Glutamatergic neuron (in vitro differentiated cells): ENCODE measurements at regions not wholly inside any gene's neighbourhood (a gene's known extent, or its start where the extent isn't known, plus 50 kb on each side); places are given as distances from the start of the nearest gene placed in this dataset.

Source experiments
- DNase-seq: peaks from one replicate; pipeline ENCODE4 v3.0.0; 2022
- H3K27ac Mint-ChIP-seq: one replicate; pipeline ENCODE4 v1.8.0; 2020; ENCODE audit warnings: mild to moderate bottlenecking, mixed read lengths, inconsistent platforms; ENCODE audit not compliant: unreplicated experiment
- H3K27me3 Mint-ChIP-seq: one replicate; pipeline ENCODE4 v1.8.0; 2020; ENCODE audit warnings: mild to moderate bottlenecking, moderate library complexity, mixed read lengths, inconsistent platforms; ENCODE audit not compliant: unreplicated experiment
- H3K36me3 Mint-ChIP-seq: one replicate; pipeline ENCODE4 v1.8.0; 2020; ENCODE audit warnings: mild to moderate bottlenecking, mixed read lengths, inconsistent platforms; ENCODE audit not compliant: unreplicated experiment
- H3K4me1 Mint-ChIP-seq: one replicate; pipeline ENCODE4 v1.8.0; 2020; ENCODE audit warnings: mild to moderate bottlenecking, low read depth, mixed read lengths, inconsistent platforms; ENCODE audit not compliant: unreplicated experiment
- H3K4me3 Mint-ChIP-seq: one replicate; pipeline ENCODE4 v1.8.0; 2020; ENCODE audit warnings: mild to moderate bottlenecking, mixed read lengths, inconsistent platforms; ENCODE audit not compliant: unreplicated experiment
- H3K9me3 Mint-ChIP-seq: one replicate; pipeline ENCODE4 v1.8.0; 2020; ENCODE audit warnings: mild to moderate bottlenecking, moderate library complexity, mixed read lengths, inconsistent platforms; ENCODE audit not compliant: unreplicated experiment
- TF ChIP-seq, protein P1 (sequence below): fragments of 200-600 bp; sonication (generic); IDR thresholded peaks from one replicate; pipeline ENCODE4 v1.5.0; 2021; ENCODE audit not compliant: partially characterized antibody, unreplicated experiment

DNA sequence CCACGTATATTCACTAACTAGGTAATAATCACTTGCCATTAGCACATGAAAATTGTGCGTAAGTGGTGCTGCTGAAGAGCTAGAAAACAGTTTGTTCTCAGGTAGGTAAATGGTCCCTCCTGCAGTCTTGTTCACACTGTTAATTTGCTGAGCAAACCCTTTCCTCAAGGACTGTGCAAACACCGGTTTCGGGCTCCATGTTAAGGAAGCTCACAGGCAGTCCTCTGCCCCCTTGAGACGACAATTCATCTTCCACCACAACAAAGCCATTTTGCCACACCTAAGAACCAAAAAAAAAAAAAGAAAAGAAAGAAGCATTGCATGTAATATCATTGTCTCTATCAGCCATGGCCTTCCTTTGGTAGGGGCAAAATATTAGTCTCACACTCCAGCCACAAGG lies 193.9 kb downstream of the BCL11A start:
- DNase-seq = no peak
- Mint-ChIP-seq H3K9me3 (no peaks in the 10 kb centered on the region), H3K4me1 (no peaks in the 10 kb centered on the region), H3K4me3 (no peak overlapping the region), H3K27ac (no peak overlapping the region), H3K36me3 (no peaks in the 10 kb centered on the region), H3K27me3 (no peaks in the 10 kb centered on the region)
- TF ChIP-seq, protein P1, sequence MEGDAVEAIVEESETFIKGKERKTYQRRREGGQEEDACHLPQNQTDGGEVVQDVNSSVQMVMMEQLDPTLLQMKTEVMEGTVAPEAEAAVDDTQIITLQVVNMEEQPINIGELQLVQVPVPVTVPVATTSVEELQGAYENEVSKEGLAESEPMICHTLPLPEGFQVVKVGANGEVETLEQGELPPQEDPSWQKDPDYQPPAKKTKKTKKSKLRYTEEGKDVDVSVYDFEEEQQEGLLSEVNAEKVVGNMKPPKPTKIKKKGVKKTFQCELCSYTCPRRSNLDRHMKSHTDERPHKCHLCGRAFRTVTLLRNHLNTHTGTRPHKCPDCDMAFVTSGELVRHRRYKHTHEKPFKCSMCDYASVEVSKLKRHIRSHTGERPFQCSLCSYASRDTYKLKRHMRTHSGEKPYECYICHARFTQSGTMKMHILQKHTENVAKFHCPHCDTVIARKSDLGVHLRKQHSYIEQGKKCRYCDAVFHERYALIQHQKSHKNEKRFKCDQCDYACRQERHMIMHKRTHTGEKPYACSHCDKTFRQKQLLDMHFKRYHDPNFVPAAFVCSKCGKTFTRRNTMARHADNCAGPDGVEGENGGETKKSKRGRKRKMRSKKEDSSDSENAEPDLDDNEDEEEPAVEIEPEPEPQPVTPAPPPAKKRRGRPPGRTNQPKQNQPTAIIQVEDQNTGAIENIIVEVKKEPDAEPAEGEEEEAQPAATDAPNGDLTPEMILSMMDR = no peak

DNA sequence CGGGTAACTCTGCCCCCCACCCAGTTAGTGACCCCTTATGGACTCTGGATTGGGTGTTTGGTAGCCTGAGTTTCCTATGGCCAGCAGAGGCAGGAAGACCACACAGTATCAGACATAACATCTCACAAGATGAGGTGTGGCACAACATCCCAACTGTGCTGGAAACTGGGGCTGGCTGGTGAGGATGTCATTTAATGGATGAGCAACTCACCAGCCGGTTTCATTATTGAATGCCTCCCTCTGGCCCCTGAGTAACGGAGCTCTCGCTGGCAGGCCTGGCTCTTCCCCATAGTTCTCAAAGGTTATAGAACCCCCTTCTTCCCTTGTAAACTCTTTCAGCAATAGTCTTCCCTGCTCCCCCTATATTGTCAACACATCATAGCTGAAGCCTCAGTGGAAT lies 195.0 kb downstream of the BCL11A start:
- Mint-ChIP-seq H3K4me3 (peak overlapping the region; percentile 4), H3K27ac (no peak overlapping the region), H3K9me3 (no peaks in the 10 kb centered on the region), H3K27me3 (no peaks in the 10 kb centered on the region), H3K36me3 (no peaks in the 10 kb centered on the region), H3K4me1 (peaks cover 2% of the 10 kb centered on the region)
- no peak for DNase-seq
- TF ChIP-seq, protein P1 = no peak

DNA sequence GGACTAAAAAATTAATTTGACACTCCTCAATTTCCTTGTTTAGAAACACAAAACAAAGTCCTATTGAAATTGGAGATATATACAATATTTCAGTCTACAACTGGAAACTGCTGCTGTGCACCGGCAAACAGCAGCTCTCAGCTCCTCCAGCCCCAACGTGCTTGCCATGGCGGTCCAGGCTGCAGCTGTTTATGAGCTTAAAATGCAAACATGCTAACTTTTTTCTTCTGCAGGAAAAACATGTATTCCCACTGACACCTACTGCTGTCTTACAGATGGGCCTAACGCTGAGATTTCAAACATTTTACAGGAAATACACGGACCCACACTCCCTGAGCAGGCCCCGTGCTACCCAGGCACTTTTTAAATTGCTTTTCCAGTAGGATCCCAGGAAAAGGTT lies 195.5 kb downstream of the BCL11A start:
- Mint-ChIP-seq H3K9me3 (no peaks in the 10 kb centered on the region), H3K27me3 (no peaks in the 10 kb centered on the region), H3K27ac (no peak overlapping the region), H3K36me3 (no peaks in the 10 kb centered on the region), H3K4me1 (peaks cover 2% of the 10 kb centered on the region), H3K4me3 (no peak overlapping the region)
- TF ChIP-seq, protein P1 = no peak
- DNase-seq = no peak

DNA sequence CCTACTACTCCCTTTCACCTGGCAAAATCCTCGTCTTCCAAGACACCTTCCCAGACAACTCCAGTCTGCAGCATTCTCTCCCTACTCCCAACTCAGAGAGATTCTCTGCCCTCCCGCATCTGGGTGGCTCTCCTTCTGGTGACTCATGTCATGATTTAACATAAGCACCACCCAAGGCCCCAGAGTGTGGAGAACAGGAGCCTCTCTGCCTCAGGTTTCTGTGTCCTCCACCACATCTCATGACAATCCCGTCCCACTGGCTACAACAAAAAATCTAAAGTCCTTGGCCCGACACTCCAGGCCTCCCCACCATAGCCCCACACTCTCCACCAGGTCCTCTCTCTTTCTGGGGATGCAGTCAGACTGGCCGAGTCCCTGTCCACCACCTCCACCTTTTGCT lies 197.1 kb downstream of the BCL11A start:
- H3K27ac Mint-ChIP-seq = no peak overlapping the region
- H3K4me3 Mint-ChIP-seq = no peak overlapping the region
- H3K4me1 Mint-ChIP-seq = peaks cover 2% of the 10 kb centered on the region
- DNase-seq = no peak
- no peaks in the 10 kb centered on the region for H3K36me3 Mint-ChIP-seq
- no peaks in the 10 kb centered on the region for H3K9me3 Mint-ChIP-seq
- TF ChIP-seq, protein P1 = no peak
- H3K27me3 Mint-ChIP-seq = no peaks in the 10 kb centered on the region

DNA sequence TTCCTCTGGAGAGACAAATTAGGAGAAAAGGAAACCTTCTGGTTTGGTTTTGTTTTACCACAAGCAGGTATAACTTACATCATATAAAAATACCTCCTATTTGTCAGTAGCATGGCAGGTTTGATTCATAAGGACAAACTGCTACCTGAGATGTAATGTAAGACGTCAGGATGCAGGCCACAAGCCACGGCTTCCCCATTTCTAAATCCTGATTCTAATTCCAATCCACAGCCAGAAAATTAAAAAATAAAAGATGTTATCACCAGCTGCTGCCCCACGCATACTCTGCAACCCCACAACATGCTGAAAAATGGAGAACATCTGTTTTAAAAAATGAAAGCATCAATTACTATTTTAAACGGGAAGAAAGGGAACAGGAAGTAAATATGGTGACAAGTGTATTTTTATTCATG lies 197.6 kb downstream of the BCL11A start:
- no peak overlapping the region for H3K4me3 Mint-ChIP-seq
- no peak for DNase-seq
- H3K27ac Mint-ChIP-seq = no peak overlapping the region
- H3K9me3 Mint-ChIP-seq = peaks cover 2% of the 10 kb centered on the region
- H3K36me3 Mint-ChIP-seq = no peaks in the 10 kb centered on the region
- no peaks in the 10 kb centered on the region for H3K27me3 Mint-ChIP-seq
- TF ChIP-seq, protein P1 = no peak
- peaks cover 2% of the 10 kb centered on the region for H3K4me1 Mint-ChIP-seq
